Testis (tissue), 2 donors: ENCODE measurements at regions not wholly inside any gene's neighbourhood (a gene's known extent, or its start where the extent isn't known, plus 50 kb on each side); places are given as distances from the start of the nearest gene placed in this dataset.

Experiments used
- DNase-seq: peaks from one replicate; pipeline ENCODE4 v3.0.0-alpha.2; 2019
- H3K27ac ChIP-seq, 2 donors: fragments of 200-600 bp; sonication (generic); one replicate each; pipeline ENCODE4 v1.5.1; 2019
- H3K27me3 ChIP-seq: fragments of 200-600 bp; sonication (generic); one replicate; pipeline ENCODE4 v1.5.1; 2019
- H3K36me3 ChIP-seq: fragments of 200-600 bp; sonication (generic); one replicate; pipeline ENCODE4 v1.5.1; 2017; ENCODE audit warnings: low read depth; ENCODE audit errors: missing control alignments
- H3K4me1 ChIP-seq: fragments of 200-600 bp; sonication (generic); one replicate; pipeline ENCODE4 v1.5.1; 2019
- H3K4me3 ChIP-seq, 2 donors: fragments of 200-600 bp; sonication (generic); one replicate each; pipeline ENCODE4 v1.5.1; 2017 to 2019
- H3K9me3 ChIP-seq: fragments of 200-600 bp; sonication (generic); one replicate; pipeline ENCODE4 v1.5.1; 2017
- POLR2A ChIP-seq: fragments of 450-650 bp; IDR thresholded peaks from one replicate; pipeline ENCODE4 v1.6.1; 2017; ENCODE audit warnings: antibody characterized with exemption, mild to moderate bottlenecking, moderate library complexity
- WGBS, 2 donors: methylation state at CpG; one replicate each; pipeline ENCODE4 v1.1.5; 2018; 5-methylcytosine and 5-hydroxymethylcytosine counted together
- intact Hi-C: fragments of 100-400 bp; cut with DNase I; formaldehyde crosslinking; loops from one replicate; pipeline ENCODE4 v1.15.1; 2023; ENCODE audit warnings: low total_unique reads
- TF ChIP-seq, protein P1 (sequence below), 3 experiments: fragments of 450-650 bp in 2 of 3; fragments of 200-600 bp in 1 of 3; sonication (generic) in 1 of 3; IDR thresholded peaks; one replicate each; pipeline ENCODE4 v1.5.1; 2016 to 2019; ENCODE audit warnings: antibody characterized with exemption in 3 of 3, mild to moderate bottlenecking in 2 of 3, moderate library complexity in 1 of 3

DNA sequence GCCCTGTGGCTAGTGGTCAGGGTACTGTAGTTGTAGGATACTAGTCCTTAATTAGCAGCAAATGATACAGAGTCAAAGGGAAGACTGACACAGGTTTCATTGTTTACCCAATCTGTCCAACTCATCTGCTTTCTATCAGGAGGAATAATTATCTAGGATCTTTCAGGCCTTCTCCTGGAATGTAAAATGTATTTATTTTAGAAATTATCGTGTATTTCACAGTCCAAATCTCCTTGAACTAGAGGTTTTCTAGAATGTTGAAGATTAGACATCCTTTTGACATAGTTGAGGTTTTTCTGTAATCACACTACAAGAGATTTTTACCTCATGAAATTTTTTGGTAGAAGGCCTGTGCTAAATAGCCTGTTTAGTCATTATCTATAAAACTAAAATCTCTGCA lies 1694.8 kb upstream of the PCDH20 start:
- Histone ChIP-seq H3K9me3 (no peaks in the 10 kb centered on the region), H3K4me3 (no peak overlapping the region), H3K27ac (no peak overlapping the region), H3K36me3 (no peaks in the 10 kb centered on the region), H3K27me3 (no peaks in the 10 kb centered on the region), H3K4me1 (no peaks in the 10 kb centered on the region)
- intact Hi-C loops = no loop called here
- WGBS, 2 donors = 27 to 48% methylated on average over 1 of the region's 1 CpG
- no peak for DNase-seq
- TF ChIP-seq POLR2A = no peak
- TF ChIP-seq, protein P1, sequence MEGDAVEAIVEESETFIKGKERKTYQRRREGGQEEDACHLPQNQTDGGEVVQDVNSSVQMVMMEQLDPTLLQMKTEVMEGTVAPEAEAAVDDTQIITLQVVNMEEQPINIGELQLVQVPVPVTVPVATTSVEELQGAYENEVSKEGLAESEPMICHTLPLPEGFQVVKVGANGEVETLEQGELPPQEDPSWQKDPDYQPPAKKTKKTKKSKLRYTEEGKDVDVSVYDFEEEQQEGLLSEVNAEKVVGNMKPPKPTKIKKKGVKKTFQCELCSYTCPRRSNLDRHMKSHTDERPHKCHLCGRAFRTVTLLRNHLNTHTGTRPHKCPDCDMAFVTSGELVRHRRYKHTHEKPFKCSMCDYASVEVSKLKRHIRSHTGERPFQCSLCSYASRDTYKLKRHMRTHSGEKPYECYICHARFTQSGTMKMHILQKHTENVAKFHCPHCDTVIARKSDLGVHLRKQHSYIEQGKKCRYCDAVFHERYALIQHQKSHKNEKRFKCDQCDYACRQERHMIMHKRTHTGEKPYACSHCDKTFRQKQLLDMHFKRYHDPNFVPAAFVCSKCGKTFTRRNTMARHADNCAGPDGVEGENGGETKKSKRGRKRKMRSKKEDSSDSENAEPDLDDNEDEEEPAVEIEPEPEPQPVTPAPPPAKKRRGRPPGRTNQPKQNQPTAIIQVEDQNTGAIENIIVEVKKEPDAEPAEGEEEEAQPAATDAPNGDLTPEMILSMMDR (IDR thresholded peaks at IDR 0.05) = no peak

DNA sequence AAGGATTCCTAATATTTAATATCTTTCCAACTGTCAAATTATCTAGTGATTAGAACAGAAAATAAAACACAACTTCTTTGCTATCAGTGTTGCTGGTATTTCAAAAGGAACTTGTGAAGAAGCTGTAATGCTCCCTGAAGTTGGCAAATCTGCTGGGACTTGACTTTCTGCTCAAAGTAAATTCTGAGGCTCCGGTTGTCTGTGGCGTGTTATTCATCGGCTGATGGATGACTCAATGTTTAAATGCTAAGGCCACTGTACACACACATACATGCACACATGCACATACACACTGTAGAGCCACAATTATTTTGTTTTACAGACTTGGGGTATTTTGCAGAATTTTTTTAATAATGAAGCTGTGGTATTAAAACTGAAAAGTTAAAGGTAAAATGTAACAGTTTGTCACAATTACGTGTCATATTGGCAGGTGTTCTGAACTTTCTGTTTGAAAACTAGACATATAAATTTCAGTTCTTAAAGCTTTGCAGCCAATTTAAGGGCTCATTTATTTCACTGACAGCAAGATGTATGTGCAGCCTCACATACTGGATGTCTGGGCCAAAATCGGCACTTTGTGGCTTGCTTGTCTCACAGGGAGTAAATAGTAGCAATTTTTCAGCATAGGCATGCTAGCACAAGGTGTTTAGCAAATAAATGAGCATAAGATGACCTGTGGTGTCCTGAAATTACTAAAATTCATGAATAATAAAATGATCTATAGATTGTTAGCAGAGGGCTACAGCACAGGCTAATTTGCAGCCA lies 1691.7 kb upstream of the PCDH20 start:
- no peak for TF ChIP-seq POLR2A
- TF ChIP-seq, protein P1 (IDR thresholded peaks at IDR 0.05) = no peak
- Histone ChIP-seq H3K9me3 (no peaks in the 10 kb centered on the region), H3K4me3 (no peak overlapping the region), H3K4me1 (no peaks in the 10 kb centered on the region), H3K27ac (no peak overlapping the region), H3K36me3 (no peaks in the 10 kb centered on the region), H3K27me3 (no peaks in the 10 kb centered on the region)
- intact Hi-C loops = no loop called here
- 53 to 64% methylated on average over 5 of the region's 5 CpGs for WGBS, 2 donors
- DNase-seq = no peak

DNA sequence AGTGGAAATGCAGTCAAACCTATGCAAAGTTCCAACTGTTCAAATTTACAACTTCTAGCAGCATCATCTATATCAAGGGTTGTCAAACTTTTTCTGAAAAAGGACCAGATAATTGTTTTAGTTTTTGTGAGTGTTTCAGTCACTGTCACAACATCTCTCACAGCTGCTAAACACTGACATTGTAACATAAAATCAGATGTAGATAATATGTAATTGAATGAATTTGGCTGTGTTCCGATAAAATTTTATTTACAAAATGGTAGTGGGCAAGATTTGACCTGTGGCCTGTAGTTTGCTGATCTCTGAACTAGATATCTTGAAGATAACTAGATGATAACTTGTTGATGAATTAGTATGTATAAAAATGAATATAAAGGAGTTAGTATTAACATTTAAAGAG lies 1679.1 kb upstream of the PCDH20 start:
- TF ChIP-seq, protein P1 (IDR thresholded peaks at IDR 0.05) = no peak
- TF ChIP-seq POLR2A = no peak
- no peak for DNase-seq
- Histone ChIP-seq H3K27ac (no peak overlapping the region), H3K36me3 (no peaks in the 10 kb centered on the region), H3K4me3 (no peak overlapping the region), H3K4me1 (no peaks in the 10 kb centered on the region), H3K27me3 (no peaks in the 10 kb centered on the region), H3K9me3 (no peaks in the 10 kb centered on the region)
- intact Hi-C loops = no loop called here
- 83 to 91% methylated on average over 1 of the region's 1 CpG for WGBS, 2 donors

DNA sequence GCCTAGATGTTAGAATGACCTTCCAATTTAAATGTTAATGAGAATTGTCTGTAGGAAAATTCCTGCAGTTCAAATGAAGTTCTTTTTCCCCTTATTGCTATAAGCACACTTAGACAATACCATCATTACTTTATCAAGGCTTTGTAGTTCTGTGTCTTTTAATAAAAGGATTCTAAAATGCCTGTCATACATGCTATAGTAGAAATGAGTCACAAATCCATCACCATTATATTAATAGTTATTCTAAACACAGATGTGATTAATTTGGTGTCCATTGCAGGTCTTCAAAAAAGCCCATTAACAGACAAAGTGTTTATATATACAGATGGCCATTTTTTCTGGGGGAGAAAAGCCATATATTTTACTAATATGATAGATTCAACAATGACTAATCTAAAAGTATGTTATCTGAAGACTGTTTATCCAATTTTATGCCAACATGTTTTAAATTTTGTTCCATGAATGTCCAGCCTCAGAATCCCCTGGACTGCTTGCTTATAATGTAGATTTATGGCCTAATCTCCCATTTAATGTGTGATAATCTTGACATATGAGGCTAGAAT lies 1678.3 kb upstream of the PCDH20 start:
- Histone ChIP-seq H3K4me1 (no peaks in the 10 kb centered on the region), H3K27me3 (no peaks in the 10 kb centered on the region), H3K9me3 (no peaks in the 10 kb centered on the region), H3K36me3 (no peaks in the 10 kb centered on the region), H3K27ac (no peak overlapping the region), H3K4me3 (no peak overlapping the region)
- intact Hi-C loops = no loop called here
- no peak for DNase-seq
- TF ChIP-seq, protein P1 (IDR thresholded peaks at IDR 0.05) = no peak
- TF ChIP-seq POLR2A = no peak

DNA sequence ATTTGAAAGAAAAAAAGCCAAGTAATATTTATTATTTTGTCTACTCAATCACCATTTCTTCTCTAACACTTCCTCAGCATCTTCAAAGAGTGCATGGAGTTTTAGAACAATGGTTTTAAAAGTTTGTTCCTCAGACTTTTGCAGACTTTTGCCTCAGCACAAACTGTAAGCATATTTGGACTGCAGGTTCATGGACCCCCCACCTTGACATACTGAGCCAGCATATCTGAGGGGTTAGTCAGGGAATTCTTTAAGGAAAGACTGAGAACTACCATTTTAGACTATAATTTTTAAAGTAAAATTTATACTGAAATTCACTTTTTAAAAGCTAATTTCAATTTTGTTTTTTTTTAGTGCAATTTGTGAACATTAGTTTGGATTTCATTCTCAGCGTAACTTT lies 1676.8 kb upstream of the PCDH20 start:
- intact Hi-C loops = no loop called here
- TF ChIP-seq POLR2A = no peak
- TF ChIP-seq, protein P1 (IDR thresholded peaks at IDR 0.05) = no peak
- Histone ChIP-seq H3K27me3 (no peaks in the 10 kb centered on the region), H3K9me3 (no peaks in the 10 kb centered on the region), H3K4me1 (no peaks in the 10 kb centered on the region), H3K27ac (no peak overlapping the region), H3K36me3 (no peaks in the 10 kb centered on the region), H3K4me3 (no peak overlapping the region)
- DNase-seq = no peak
- WGBS, 2 donors = 95% methylated on average over 1 of the region's 1 CpG
